Adrenal gland (tissue), 5 donors: ENCODE measurements at regions not wholly inside any gene's neighbourhood (a gene's known extent, or its start where the extent isn't known, plus 50 kb on each side); places are given as distances from the start of the nearest gene placed in this dataset.

Experiments
- CTCF ChIP-seq, 6 experiments: fragments of 450-650 bp in 4 of 6; fragments of 200-600 bp in 2 of 6; sonication (generic) in 1 of 6; IDR thresholded peaks; 1 replicate in 5 of 6; 2 replicates in 1 of 6; pipeline versions ENCODE4 v1.5.1 to v1.8.0; 2016 to 2021; ENCODE audit warnings: antibody characterized with exemption in 6 of 6, mild to moderate bottlenecking in 2 of 6, moderate library complexity in 1 of 6
- POLR2A ChIP-seq, 2 donors: fragments of 450-650 bp; IDR thresholded peaks; one replicate each; pipeline ENCODE4 v1.6.1; 2017; ENCODE audit warnings: antibody characterized with exemption in 2 of 2, mild to moderate bottlenecking in 2 of 2, moderate library complexity in 1 of 2
- donor health status: DM: no; HTN: no; CAD: no.

GRCh38 chr7:155997431-155998327 is 185.4 kb upstream of the SHH start:
- TF ChIP-seq CTCF (IDR thresholded peaks at IDR 0.05) (no peak), POLR2A (IDR thresholded peaks at IDR 0.05) (no peak)
